Islet precursor cell (in vitro differentiated cells): ENCODE measurements at regions not wholly inside any gene's neighbourhood (a gene's known extent, or its start where the extent isn't known, plus 50 kb on each side); places are given as distances from the start of the nearest gene placed in this dataset.

Experiments
- DNase-seq: peaks from one replicate; pipeline ENCODE4 v3.0.0-alpha.2; 2018

DNA sequence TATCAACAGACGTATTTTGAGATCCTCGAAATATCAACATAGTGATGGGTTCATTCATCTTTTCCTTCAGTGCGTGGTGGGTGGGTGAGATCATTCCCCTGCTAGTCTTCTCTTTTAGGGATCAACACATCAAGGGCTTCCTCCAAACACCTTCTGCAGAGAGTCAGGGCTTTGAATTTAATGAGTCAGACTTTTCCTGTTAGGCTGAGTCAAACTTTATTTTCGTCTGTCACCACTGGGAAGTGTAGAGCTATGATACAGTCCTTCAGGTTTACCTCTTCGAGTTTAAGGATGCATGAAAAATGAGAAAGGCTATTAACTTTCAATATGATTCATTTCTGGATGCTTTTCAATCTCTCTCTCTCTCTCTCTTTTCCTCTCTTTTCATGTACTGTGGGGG lies 189.1 kb downstream of the BMP2 start:
- DNase-seq, result peak; percentile 51

DNA sequence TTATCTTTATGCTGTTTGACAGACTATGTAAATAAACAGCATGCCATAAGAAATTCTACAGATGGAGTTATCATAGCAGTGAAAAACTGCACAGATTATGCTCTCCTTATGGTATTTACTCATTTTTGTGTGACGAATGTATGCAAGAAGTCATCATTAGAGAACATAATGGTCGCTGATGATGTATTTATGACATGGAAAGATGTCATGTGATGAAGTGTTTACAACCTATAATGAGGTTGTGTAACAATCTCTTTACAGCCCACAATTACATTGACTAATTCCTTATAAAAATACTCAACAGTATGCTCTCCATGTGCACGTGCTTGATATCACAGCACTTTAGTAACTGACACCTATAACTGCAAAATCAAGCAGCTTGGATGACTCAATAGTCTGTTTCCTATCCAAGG lies 192.4 kb downstream of the BMP2 start:
- DNase-seq, result no peak

GRCh38 chr20:6966721-6967120 lies 199.2 kb downstream of the BMP2 start:
- no peak for DNase-seq

DNA sequence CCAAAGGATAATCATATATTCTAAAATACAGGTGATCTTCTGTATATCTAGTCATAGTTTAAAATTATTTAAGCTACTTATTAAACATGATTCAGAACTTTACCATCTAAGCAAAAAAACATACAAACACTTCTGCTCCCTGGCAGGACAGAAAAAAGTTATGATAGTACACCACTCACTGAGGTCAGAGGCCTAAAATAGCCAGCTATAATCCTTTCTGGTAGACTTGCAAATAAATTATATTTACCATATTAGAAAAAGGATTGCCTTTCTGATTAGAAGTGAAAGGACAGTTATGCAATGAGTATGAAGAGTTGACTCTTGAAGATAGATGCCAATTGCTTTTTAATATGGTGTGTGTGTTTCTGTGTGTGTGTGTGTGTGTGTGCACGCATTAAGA lies 207.4 kb downstream of the BMP2 start:
- DNase-seq, result no peak

GRCh38 chr20:6975311-6975710 lies 207.8 kb downstream of the BMP2 start:
- no peak for DNase-seq

- no peak for DNase-seq
These were observed 208.8 kb downstream of the BMP2 start for GRCh38 chr20:6976106-6976900.

DNA sequence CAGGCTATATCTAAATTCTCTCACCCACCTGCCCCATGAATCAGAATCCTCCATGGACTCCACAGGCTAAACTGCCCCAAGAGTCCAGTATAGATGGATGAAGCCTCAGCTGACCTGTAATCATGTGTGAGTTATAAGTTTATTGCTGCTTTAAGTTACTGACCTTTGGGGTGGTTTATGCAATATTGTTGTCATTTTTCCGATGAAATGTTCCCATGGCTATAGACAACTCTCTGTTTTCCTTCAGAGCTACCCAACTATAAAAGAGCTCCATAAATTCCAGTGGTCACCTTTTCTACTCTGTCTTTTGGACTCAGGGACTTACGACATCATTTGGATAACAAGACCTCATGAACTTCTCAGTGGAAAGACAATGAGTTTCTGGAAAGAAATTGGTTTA lies 212.1 kb downstream of the BMP2 start:
- no peak for DNase-seq

- DNase-seq, result no peak
These were observed 225.5 kb downstream of the BMP2 start for GRCh38 chr20:6993011-6993410.

GRCh38 chr20:6993511-6993910 lies 226.0 kb downstream of the BMP2 start:
- DNase-seq, result no peak

GRCh38 chr20:6994452-6994851 lies 227.0 kb downstream of the BMP2 start:
- DNase-seq, result no peak

- no peak for DNase-seq
These were observed 231.4 kb downstream of the BMP2 start for GRCh38 chr20:6998909-6999308.

DNA sequence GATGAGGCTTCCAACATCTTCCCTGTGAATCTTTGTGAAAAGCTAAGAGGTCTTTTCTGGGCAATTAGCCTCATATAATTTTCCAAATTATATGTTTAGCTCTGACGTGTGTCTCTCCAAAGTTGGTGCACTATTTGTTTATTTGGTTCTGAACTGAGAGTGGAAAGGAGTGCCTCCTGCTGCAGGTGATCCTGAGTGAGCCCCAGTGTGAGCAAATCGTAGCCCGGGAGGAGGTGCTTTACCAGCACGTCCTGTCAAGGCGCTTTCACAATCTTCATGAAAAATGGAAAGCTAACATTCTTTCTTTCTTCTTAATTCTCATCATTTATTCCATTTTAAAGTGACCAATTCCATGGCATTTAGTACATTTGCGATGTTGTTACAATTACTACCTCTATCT lies 231.9 kb downstream of the BMP2 start:
- DNase-seq, result no peak

- DNase-seq, result no peak
These were observed 236.1 kb downstream of the BMP2 start for GRCh38 chr20:7003598-7003997.

DNA sequence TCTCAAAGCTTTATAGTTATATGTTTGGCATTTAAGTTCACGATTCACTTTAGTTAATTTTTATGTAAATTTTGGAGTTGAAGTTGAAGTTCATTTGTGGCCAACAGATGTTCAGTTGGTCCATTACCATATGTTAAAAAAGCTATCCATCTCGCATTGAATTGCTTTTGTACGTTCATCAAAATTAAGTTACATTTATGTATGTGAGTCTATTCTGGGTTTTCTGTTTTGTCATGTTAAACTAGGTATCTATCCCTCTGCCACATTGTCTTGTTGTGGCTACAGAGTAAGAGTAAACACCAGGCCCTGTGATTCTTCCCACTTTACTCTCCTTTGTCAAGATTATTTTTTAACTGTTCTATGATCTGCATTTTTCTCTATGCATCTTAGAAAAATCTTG lies 237.3 kb downstream of the BMP2 start:
- no peak for DNase-seq

- DNase-seq, result no peak
These were observed 243.0 kb downstream of the BMP2 start for GRCh38 chr20:7010527-7010926.

GRCh38 chr20:7015257-7015656 lies 247.8 kb downstream of the BMP2 start:
- DNase-seq, result no peak

GRCh38 chr20:7022597-7022996 lies 255.1 kb downstream of the BMP2 start:
- no peak for DNase-seq

GRCh38 chr20:7025635-7026034 lies 258.1 kb downstream of the BMP2 start:
- DNase-seq, result no peak

- DNase-seq, result no peak
These were observed 261.5 kb downstream of the BMP2 start for GRCh38 chr20:7029019-7029418.

DNA sequence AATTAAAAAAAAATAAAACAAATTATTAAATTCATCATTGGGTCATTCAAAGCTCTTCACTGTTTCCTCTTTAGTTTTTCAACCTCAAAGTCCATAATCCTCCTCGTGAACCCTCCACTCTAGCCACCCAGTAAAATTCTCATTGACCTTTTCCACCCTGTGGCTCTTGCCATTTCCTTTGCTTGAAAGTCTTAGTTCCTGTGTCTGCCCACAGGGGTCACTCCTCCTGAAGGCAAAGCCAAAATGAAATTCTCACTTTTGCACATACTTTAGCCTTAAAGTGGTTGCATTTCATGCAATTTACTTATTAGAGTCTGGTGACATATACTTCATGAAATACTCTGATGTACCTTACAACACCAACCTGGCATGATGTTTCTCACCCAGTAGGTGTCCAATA lies 263.7 kb downstream of the BMP2 start:
- no peak for DNase-seq

GRCh38 chr20:7038029-7038428 lies 270.5 kb downstream of the BMP2 start:
- DNase-seq, result no peak

DNA sequence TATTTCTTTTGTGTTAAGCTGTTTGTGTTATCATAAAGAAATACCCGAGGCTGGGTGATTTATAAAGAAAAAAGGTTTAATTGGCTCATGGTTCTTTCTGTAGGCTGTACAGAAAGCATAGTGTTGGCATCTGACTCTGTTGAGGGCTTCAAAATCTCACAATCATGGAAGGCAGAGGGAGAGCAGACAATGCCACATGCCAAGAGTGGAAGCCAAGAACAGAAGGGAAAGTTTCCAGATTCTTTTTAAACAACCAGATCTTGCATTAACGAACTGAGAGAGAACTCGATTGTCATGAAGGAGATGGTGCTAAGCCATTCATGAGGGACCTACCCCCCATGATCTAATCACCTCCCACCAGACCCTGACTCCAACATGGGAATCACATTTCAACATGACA lies 290.1 kb downstream of the BMP2 start:
- DNase-seq, result no peak

DNA sequence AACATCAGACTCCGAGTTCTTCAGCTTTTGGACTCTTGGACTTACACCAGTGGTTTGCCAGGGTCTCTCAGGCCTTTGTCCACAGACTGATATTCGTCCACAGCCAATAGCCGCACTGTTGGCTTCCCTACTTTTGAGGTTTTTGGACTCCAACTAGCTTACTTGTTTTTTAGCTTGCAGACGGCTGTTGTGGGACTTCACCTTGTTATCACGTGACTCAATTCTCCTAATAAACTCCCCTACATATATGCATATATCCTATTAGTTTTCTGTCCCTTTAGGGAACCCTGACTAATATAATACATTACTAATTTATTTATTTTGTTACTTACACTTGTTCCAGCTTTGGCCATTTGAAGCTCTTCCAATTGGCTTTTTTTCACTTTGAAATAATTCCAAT lies 311.3 kb downstream of the BMP2 start:
- no peak for DNase-seq

DNA sequence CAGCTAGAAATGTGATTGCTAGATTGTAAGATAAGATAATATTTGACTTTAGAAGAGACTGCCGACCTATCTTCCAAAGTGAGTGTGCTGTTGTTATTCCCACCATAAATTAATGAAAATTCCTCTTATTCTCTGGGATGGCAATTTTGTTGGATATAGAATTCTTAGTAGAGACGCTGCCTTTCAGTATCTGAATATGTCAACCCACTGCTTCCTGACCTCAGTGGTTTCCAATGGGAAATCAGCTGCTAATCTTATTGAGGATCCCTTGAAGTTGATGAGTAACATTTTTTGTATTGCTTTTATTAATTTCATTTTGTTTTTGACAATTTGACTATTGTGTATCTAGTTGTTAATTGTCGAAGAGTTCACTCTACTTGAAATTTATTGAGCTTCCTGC lies 313.0 kb downstream of the BMP2 start:
- no peak for DNase-seq

DNA sequence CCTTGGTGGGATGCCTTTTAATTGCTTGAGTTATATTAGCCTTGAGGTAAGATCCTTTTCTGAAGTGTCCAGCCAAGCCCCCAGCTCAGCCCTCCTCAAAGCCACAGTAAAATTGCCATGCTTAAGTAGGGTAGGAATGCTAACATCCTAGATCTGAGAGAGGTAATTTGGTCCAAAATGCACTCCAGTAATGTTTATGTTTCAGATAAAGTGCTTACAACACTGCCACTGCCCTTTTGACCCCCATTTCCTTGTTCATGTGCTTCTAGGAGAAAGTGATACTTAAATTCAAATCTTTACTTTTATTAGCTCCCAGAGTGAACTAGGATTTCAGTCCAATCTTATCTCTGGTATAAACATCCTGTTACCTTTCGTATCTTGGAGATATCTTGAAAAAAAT lies 318.0 kb downstream of the BMP2 start:
- no peak for DNase-seq
